ENCODE measurements at regions not wholly inside any gene's neighbourhood (a gene's known extent, or its start where the extent isn't known, plus 50 kb on each side); places are given as distances from the start of the nearest gene placed in this dataset.
A peak's percentile ranks its signal among the peaks of the same experiment; 100 is the strongest.

- DNase-seq = no peak
Observed at GRCh38 chr2:126748188-126748760, 92.3 kb downstream of the GYPC start.

GRCh38 chr2:126748929-126749518 lies 93.1 kb downstream of the GYPC start:
- no peak for DNase-seq

GRCh38 chr2:126749537-126749936 lies 93.6 kb downstream of the GYPC start:
- no peak for DNase-seq

DNA sequence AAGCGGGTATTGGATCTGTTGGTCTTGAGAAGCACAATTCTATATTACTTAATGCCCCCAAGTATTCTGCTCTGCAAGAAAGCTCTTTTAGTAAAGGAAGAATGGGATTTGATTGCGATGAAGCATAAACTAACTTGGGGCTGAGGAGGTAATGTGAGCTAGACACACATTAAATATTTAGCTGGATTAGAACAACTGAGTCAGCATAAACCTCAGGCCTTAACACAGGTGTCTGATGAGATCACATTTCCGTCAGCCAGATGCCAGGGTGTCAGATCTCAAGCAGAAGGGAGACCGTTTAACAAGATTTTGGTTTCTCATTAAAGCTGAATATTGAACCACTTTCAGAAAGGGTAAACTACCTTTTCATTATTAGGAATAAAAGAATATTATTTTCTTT lies 94.5 kb downstream of the GYPC start:
- DNase-seq = no peak

- no peak for DNase-seq
Observed at GRCh38 chr2:126751477-126751876, 95.5 kb downstream of the GYPC start.

DNA sequence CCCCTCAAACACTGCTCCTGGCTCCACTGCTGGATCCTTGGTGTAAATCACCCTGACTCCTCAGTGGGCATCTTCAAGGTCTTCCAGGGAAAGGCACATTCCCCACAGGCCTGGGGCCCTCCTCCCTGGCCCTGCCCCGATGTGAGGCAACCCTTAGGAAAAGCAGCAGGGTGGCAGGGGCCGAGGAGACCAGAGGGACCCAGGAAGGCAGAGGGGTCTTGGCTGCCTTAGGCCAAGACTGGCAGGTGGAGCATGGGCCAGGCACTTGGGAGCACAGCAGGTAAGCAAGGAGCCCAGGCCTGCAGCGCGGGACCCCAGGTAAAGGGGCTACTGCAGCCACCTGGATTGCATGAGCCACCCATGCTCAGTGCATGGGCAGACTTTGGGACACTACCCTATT lies 96.9 kb downstream of the GYPC start:
- DNase-seq = no peak

GRCh38 chr2:126753501-126754212 lies 97.7 kb downstream of the GYPC start:
- no peak for DNase-seq

GRCh38 chr2:126754240-126755004 lies 98.5 kb downstream of the GYPC start:
- DNase-seq = no peak

DNA sequence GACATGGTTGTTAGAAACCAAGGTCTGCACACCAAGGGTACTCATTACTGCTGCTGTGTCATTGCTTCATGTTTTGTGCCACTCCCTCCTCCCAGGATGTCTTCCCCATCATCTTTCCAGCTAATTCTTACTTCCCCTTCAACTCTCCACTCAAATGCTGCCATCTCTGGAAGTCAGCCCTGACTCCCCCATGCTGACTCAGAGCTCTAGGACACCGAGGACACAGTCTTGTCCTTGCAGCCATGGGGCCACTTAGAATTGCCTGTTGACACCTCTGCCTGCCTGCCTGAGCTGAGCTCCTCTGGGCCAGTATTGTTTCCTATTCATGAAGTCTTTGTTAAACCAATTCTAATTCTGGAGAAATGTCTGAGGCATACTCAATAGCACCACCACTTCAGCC lies 100.2 kb downstream of the GYPC start:
- no peak for DNase-seq

- no peak for DNase-seq
Observed at GRCh38 chr2:126761256-126761980, 105.5 kb downstream of the GYPC start.

- DNase-seq = peak; percentile 58
Observed at GRCh38 chr2:126761981-126762878, 106.3 kb downstream of the GYPC start.

- no peak for DNase-seq
Observed at GRCh38 chr2:126764686-126765265, 108.8 kb downstream of the GYPC start.

- DNase-seq = no peak
Observed at GRCh38 chr2:126765395-126765794, 109.4 kb downstream of the GYPC start.

DNA sequence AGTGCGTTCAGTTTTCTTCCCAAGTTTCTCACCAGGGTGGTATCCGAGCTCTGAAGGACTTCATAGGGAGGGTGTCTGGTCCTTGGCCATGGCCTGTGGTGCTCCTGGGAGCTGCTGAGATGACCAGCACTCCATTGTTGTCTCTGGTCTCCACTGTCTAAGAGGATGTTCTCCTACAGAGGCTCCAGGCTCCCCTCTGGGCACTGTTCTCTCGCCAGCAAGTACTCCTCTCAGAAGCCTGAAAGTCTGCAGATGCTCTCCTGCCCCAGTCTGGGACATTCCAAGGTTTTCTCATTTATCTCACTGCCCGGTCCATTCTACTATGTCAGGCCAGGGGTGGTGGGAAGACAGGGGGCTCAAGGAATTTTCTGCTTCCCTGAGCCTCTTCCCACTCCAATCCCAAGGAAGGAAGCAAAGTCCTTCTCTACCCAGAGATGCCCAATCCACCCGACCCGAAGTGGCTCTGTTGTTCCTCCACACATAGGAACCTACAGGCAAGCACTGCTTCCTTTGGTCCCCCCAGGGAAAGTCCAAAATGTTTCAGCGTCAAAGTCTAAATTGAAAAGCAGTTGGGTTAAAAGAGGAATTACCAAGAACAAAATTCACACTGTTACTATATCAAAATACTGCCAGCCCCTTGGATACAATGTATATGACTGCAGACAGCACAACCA lies 110.5 kb downstream of the GYPC start:
- no peak for DNase-seq

GRCh38 chr2:126766969-126767296 lies 111.0 kb downstream of the GYPC start:
- no peak for DNase-seq

DNA sequence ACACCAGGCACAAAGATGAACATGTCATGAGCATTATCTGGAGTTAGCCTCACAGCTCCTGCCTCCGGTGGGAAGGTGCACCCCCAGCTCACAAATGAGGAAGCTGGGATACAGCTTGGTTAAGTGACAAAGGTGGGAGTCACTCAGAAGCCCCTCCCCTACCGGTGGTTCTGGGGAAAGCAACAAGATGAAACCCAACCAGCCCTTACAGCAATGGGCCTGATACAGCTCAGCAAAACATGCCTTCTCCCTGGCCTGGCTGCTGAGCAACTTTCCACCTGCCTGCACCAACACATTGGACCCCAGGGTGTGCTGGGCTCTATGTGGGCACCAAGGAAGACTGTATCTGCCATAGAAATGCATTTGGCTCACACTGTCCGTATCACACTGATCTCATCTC lies 113.2 kb downstream of the GYPC start:
- no peak for DNase-seq

DNA sequence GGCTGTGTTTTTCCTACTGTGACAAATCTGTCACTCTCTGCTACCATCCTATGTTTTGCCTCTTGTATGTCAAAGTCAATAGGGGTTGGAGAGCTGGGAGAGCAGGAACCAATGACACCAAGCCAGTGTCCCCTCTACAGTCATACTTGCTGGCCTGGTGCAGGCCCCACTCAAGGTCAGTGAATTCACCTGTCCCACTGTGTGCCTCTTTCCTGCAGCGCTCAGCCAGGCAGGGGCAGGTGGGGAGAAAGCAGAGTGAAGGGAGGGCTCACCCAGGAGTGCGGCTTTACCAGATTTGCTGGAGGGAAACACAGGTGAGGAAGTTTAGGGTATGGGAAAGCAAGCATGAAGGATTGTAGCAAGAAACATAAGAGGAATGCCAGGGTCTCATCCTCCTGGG lies 114.5 kb downstream of the GYPC start:
- no peak for DNase-seq

DNA sequence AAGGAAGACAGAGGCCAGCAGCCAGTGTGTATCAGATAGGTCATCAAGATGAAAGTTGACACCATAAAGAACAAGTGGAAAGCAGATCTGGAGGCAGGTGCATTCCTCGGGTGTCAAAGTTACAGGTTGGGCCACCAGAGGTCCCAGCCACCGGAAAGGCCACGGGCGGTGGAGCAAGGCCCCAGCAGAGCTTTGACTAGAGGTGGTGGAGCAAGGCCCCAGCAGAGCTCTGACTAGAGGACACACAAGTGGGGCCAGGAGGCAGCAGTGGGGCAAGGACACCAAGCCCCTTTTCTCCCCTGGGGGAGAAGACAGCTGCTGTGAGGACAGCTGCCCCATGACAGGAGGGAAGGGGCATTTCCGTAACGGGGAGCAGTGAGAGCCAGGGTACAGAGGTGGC lies 115.1 kb downstream of the GYPC start:
- DNase-seq = no peak

- DNase-seq = no peak
Observed at GRCh38 chr2:126771501-126772195, 115.7 kb downstream of the GYPC start.

DNA sequence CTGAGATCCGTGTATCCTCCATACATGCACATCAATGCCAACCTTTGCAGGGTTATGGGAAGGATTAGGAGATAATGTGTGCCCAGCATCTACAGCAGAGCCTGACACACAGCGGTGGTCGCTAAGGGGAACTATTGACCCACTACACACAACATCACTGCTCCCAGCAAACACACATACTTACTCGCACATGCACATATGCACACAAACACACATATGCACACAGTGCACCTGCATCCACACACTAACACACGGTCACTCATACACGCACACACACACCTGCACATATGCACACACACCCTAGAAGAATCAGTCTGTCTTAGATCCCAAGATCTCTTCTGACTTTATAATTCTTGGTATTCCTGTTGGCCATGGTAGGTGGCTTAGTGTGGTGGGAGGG lies 118.3 kb downstream of the GYPC start:
- no peak for DNase-seq

DNA sequence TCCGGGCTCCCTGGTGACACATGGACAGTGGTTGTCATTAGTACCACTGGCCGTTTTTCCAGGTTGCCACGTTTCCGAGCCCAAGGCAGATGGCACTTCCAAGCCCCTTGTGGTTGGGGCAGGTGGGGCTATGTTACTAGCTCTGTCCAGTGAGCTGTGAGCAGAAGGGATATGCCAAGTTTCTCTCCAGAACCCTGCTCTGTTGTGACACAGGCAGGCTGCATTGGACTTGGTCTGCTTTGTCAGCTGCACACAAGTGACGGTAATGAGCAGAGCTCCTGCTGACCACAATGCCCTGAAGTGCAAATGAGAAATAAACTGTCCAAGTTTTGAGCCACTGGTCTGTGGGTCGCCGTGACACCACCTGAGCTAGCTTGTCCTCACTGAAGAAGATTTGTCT lies 118.8 kb downstream of the GYPC start:
- DNase-seq = no peak

Measured in CD4-positive, alpha-beta T cell treated with Interferon gamma for 1 hour (primary cell).